ENCODE measurements at regions not wholly inside any gene's neighbourhood (a gene's known extent, or its start where the extent isn't known, plus 50 kb on each side); places are given as distances from the start of the nearest gene placed in this dataset.

DNA sequence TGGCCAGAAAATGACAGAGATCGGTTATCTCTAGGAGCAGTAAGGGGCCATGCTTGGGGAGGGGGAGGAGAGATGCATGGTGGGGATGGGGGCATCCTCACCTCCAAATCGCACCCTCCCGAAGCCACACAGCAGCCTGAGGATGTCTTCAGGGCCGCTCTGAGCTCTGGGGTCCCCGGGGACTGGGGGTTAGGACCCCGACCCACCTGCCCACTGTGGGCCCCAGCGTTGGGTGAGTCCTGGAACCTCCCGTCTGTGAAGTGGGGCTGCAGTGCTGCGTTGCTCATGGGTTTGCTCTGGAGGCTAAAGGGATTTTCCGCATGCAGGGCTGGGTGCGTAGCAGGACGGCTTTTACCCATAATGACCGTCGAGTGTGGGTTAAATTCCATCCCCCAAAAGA, 1046.3 kb downstream of the BRD1 start:
- TF ChIP-seq EZH2 (IDR thresholded peaks at IDR 0.05; ENCODE audit: insufficient read depth, poor library complexity, severe bottlenecking) (no peak), EZH2phosphoT487 (IDR thresholded peaks at IDR 0.05; ENCODE audit: insufficient read depth, low read depth) (no peak)
